Skeletal muscle satellite cell (primary cell): ENCODE measurements at regions not wholly inside any gene's neighbourhood (a gene's known extent, or its start where the extent isn't known, plus 50 kb on each side); places are given as distances from the start of the nearest gene placed in this dataset.

Experiments
- H3K27me3 ChIP-seq: 2 replicates; pipeline ENCODE4 v1.7.0; 2013; ENCODE audit warnings: low read length; ENCODE audit not compliant: control insufficient read depth, insufficient read depth
- H3K36me3 ChIP-seq: 2 replicates; pipeline ENCODE4 v1.7.0; 2013; ENCODE audit warnings: mild to moderate bottlenecking, control low read depth, low read length; ENCODE audit not compliant: insufficient read depth
- H3K4me1 ChIP-seq: 2 replicates; pipeline ENCODE4 v1.7.0; 2013; ENCODE audit warnings: low read length; ENCODE audit not compliant: control insufficient read depth, insufficient read depth
- H3K4me2 ChIP-seq: 2 replicates; pipeline ENCODE4 v1.7.0; 2013; ENCODE audit warnings: mild to moderate bottlenecking, low read length
- H3K4me3 ChIP-seq: 2 replicates; pipeline ENCODE4 v1.7.0; 2013; ENCODE audit warnings: low read length
- H3K9ac ChIP-seq: 2 replicates; pipeline ENCODE4 v1.7.0; 2013; ENCODE audit warnings: mild to moderate bottlenecking, low read depth, low read length, moderate library complexity
- H3K9me3 ChIP-seq: replicated peaks from 2 replicates; pipeline ENCODE4 v1.7.0; 2013; ENCODE audit warnings: mild to moderate bottlenecking, control low read depth, low read length

- Histone ChIP-seq H3K4me2 (no peak overlapping the region), H3K9me3 (no peaks in the 10 kb centered on the region), H3K4me1 (no peaks in the 10 kb centered on the region), H3K4me3 (no peak overlapping the region), H3K27me3 (peaks cover 9% of the 10 kb centered on the region), H3K9ac (no peak overlapping the region), H3K36me3 (no peaks in the 10 kb centered on the region)
These were observed 66.0 kb upstream of the SIMC1 start for GRCh38 chr5:176172246-176172645.

GRCh38 chr5:176173647-176174046 lies 64.6 kb upstream of the SIMC1 start:
- no peaks in the 10 kb centered on the region for H3K4me1 ChIP-seq
- no peak overlapping the region for H3K4me3 ChIP-seq
- H3K27me3 ChIP-seq, result peaks cover 12% of the 10 kb centered on the region
- H3K4me2 ChIP-seq, result no peak overlapping the region
- no peaks in the 10 kb centered on the region for H3K36me3 ChIP-seq
- H3K9ac ChIP-seq, result no peak overlapping the region
- H3K9me3 ChIP-seq, result no peaks in the 10 kb centered on the region

DNA sequence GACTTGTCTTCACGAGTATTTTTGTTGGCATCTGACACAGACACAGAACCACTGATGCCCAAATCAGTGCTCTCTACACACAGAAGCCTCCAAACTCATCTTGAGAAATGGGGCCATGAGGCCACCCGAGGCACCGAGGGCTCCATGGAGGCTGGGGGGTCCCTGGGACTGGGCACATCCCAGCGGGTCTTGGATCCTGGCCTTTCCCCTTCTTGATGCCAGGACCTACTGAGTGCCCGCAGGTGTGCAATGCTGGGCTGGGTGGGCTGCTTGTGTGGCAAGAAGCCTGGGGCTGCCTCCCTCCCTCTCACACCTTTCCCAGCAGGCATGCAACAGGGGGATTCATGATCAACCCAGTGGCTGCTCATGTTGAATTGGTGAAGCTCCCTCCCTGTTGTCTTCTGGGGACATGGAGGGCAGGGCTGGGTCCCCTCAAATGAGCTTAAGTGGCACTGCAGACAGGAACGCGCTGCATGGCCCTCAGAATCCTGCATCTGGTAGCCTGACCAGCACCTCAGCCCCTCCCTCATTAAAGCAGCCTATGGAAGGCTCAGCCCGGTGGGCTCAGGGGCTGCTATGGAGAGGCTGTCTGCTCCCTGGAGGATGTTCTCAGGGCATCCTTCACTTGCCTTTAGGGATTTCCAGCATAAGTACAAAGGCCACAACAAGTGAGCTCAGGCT lies 63.7 kb upstream of the SIMC1 start:
- H3K9ac ChIP-seq, result no peak overlapping the region

DNA sequence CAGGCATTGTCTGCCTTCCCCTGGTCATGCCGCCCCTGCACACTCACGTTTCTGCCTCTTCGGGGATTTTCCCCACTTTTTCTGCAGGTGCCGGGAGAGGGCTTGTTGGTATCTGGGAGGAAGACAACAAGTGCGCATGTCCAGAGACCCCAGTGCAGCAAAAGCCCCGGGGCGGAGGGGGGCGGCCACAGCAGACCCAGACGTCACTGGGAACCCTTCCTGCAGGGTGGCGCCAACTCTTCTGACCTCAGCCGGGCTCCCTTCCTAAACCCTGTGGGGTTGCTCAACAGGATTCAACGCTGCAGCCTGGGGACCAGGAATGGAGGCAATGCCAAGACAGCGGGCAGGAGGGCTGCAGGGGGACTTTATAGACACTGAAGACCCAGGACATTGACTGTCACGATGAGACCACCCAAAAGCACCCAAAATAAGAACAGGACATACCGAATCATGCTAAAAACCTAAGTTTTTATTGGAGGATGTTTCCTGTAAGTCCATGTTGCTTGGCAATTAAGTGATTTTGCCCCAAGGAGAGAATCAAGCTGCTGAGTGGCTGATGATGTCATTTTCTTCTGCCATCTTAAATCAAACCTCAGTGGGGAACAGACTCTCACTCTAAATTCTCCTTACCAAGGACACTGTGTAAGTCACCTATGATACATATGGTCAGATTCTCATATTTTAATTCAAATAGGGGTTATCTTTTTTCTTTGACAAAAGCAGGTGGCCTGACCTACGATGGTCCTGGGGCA lies 62.9 kb upstream of the SIMC1 start:
- Histone ChIP-seq H3K4me3 (no peak overlapping the region), H3K4me1 (no peaks in the 10 kb centered on the region), H3K27me3 (peaks cover 12% of the 10 kb centered on the region), H3K9ac (no peak overlapping the region), H3K36me3 (no peaks in the 10 kb centered on the region), H3K9me3 (no peaks in the 10 kb centered on the region), H3K4me2 (no peak overlapping the region)

More for the DNA sequence above, 63.7 kb upstream of the SIMC1 start:
- Histone ChIP-seq H3K4me2 (no peak overlapping the region), H3K36me3 (no peaks in the 10 kb centered on the region), H3K27me3 (peaks cover 12% of the 10 kb centered on the region), H3K4me1 (no peaks in the 10 kb centered on the region), H3K9me3 (no peaks in the 10 kb centered on the region), H3K4me3 (no peak overlapping the region)

GRCh38 chr5:176176231-176176630 lies 62.0 kb upstream of the SIMC1 start:
- Histone ChIP-seq H3K9ac (no peak overlapping the region), H3K4me1 (no peaks in the 10 kb centered on the region), H3K4me3 (no peak overlapping the region), H3K4me2 (no peak overlapping the region), H3K9me3 (no peaks in the 10 kb centered on the region), H3K36me3 (no peaks in the 10 kb centered on the region), H3K27me3 (peaks cover 12% of the 10 kb centered on the region)

- Histone ChIP-seq H3K27me3 (peaks cover 19% of the 10 kb centered on the region), H3K4me1 (no peaks in the 10 kb centered on the region), H3K9me3 (no peaks in the 10 kb centered on the region), H3K36me3 (no peaks in the 10 kb centered on the region), H3K4me2 (no peak overlapping the region), H3K4me3 (no peak overlapping the region), H3K9ac (no peak overlapping the region)
These were observed 59.4 kb upstream of the SIMC1 start for GRCh38 chr5:176178789-176179188.

DNA sequence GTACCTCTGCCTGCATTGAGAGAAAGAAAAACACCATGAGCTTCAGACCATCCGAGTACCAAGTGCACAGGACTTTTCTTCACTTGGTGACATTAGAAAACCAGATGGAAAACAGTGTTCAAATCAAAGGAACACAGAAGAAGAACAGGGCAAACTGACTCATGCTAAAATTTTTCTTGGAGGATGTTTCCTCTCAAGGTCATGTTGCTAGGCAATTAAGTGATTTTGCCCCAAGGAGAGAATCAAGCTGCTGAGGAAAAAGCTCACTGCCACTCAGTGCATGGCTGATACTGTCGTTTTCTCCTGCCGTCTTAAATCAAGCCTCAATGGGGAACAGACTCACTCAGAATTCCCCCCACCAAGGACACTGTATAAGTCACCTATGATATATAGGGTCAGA lies 57.9 kb upstream of the SIMC1 start:
- peaks cover 19% of the 10 kb centered on the region for H3K27me3 ChIP-seq

GRCh38 chr5:176180781-176181180 lies 57.4 kb upstream of the SIMC1 start:
- Histone ChIP-seq H3K9me3 (no peaks in the 10 kb centered on the region), H3K27me3 (peaks cover 19% of the 10 kb centered on the region), H3K4me3 (no peak overlapping the region), H3K4me1 (no peaks in the 10 kb centered on the region), H3K9ac (no peak overlapping the region), H3K36me3 (no peaks in the 10 kb centered on the region), H3K4me2 (no peak overlapping the region)

More for the DNA sequence above, 57.9 kb upstream of the SIMC1 start:
- Histone ChIP-seq H3K36me3 (no peaks in the 10 kb centered on the region), H3K9ac (no peak overlapping the region), H3K4me2 (no peak overlapping the region), H3K4me1 (no peaks in the 10 kb centered on the region), H3K4me3 (no peak overlapping the region), H3K9me3 (no peaks in the 10 kb centered on the region)

DNA sequence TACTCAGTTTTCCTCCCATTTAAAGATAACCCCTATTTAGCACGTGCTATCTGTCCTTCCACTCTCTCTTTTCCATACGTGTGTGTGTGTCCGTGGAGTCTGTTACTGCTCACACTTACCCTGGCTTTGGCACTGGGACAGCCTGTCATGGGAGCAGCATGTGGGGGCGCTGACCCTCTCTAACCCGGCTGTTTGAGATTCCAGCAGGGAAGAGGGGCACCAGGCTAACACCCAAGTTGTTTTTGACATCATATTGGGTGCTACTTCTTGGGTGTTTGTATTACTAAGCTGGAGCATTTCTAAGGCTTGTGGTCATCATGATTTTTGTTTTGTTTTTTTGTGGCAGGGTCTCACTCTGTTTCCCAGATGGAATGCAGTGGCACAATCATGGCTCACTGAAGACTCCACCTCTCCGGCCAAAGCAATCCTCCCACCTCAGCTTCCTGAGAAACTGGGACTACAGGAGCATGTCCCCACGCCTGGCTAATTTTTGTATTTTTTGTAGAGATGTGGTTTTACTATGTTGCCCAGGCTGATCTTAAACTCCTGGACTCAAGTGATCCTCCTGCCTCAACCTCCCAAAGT lies 56.9 kb upstream of the SIMC1 start:
- no peaks in the 10 kb centered on the region for H3K4me1 ChIP-seq
- H3K9me3 ChIP-seq, result no peaks in the 10 kb centered on the region
- no peak overlapping the region for H3K9ac ChIP-seq
- no peaks in the 10 kb centered on the region for H3K36me3 ChIP-seq
- H3K4me3 ChIP-seq, result no peak overlapping the region
- H3K4me2 ChIP-seq, result no peak overlapping the region
- peaks cover 15% of the 10 kb centered on the region for H3K27me3 ChIP-seq

DNA sequence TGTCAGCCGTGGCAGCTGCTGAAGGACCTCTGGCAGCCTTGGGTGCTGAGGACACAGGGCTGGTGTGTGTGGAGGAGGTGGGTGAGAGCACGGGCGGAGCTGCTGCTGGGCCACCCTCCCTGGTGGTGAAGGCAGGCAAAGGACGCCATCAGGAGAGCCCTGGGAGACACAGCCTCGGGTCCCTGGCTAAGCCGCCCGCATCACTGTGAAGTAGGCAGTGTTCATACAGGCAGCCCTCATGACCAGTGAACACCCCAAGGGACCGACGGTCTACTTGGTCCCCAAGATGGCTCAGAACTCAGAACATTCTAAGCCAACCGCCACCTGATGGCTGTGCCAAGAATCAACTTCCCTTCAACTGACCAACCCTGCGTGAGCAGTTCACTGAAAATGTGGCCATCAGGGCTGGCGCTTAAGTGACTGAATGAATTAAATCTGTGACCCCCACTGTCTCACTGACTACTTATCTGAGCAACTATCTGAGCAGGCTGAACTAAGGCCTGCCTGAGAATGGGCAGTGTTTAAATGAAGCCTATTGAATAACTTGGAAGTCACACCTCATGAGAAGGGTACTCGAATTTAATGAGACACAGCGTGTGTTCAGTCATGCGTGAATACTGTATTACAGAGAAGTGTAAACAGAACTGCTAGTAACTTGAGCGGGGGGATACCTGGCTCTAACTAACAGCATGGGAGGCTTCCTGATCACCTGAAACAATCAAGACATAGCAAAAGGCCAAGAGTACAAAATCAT lies 54.7 kb upstream of the SIMC1 start:
- Histone ChIP-seq H3K4me3 (no peak overlapping the region), H3K9me3 (no peaks in the 10 kb centered on the region), H3K4me1 (no peaks in the 10 kb centered on the region), H3K4me2 (no peak overlapping the region), H3K9ac (no peak overlapping the region), H3K27me3 (peaks cover 7% of the 10 kb centered on the region), H3K36me3 (no peaks in the 10 kb centered on the region)

DNA sequence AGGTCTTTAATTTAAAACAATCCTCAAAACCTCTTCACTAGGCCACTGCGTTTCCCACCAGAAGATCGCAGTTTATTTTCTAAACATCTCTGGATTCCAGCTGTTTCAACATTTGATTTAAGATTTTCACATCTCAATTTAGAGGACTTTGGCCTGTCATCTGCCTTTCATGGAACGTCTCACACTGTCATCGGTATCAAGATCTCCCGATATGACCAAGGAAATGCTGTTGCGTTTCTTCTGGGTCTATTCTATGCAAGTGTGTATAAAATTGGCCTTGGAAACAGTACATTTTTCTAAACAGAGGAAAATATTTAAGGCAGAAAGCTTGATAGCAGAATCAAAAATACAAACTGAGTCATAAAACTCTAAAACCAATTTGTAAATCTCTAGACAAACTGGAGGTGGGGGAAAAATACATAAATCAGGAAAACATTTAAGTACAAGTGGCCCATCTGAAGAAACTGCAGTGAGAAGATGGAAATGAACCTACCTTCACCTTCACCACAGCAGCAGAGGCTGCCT lies 53.6 kb upstream of the SIMC1 start:
- no peaks in the 10 kb centered on the region for H3K4me1 ChIP-seq
- H3K9me3 ChIP-seq, result no peaks in the 10 kb centered on the region
- no peak overlapping the region for H3K4me2 ChIP-seq
- H3K36me3 ChIP-seq, result no peaks in the 10 kb centered on the region
- peaks cover 7% of the 10 kb centered on the region for H3K27me3 ChIP-seq
- H3K4me3 ChIP-seq, result no peak overlapping the region
- no peak overlapping the region for H3K9ac ChIP-seq
